Non-pigmented ciliary epithelial cell (primary cell): ENCODE measurements at regions not wholly inside any gene's neighbourhood (a gene's known extent, or its start where the extent isn't known, plus 50 kb on each side); places are given as distances from the start of the nearest gene placed in this dataset.

Source experiments
- DNase-seq: peaks from one replicate; pipeline ENCODE4 v3.0.0-alpha.2; 2010; ENCODE audit warnings: low read depth

GRCh38 chr5:62980884-62981283 lies 402.3 kb downstream of the LRRC70 start:
- DNase-seq = no peak

GRCh38 chr5:62979472-62979871 lies 400.9 kb downstream of the LRRC70 start:
- DNase-seq = no peak

- DNase-seq = no peak
Measured at GRCh38 chr5:62977661-62978060, 399.0 kb downstream of the LRRC70 start.

GRCh38 chr5:62974623-62975022 lies 396.0 kb downstream of the LRRC70 start:
- no peak for DNase-seq

GRCh38 chr5:62969409-62970120 lies 390.9 kb downstream of the LRRC70 start:
- DNase-seq = no peak

GRCh38 chr5:62964428-62964827 lies 385.8 kb downstream of the LRRC70 start:
- no peak for DNase-seq

- DNase-seq = no peak
Measured at GRCh38 chr5:62960781-62961180, 382.2 kb downstream of the LRRC70 start.

GRCh38 chr5:62956597-62956996 lies 378.0 kb downstream of the LRRC70 start:
- no peak for DNase-seq

GRCh38 chr5:62954578-62954977 lies 376.0 kb downstream of the LRRC70 start:
- DNase-seq = no peak

- DNase-seq = no peak
Measured at GRCh38 chr5:62948301-62948700, 369.7 kb downstream of the LRRC70 start.

GRCh38 chr5:62942384-62942783 lies 363.8 kb downstream of the LRRC70 start:
- no peak for DNase-seq

- DNase-seq = no peak
Measured at GRCh38 chr5:62938927-62939326, 360.3 kb downstream of the LRRC70 start.

GRCh38 chr5:62937661-62938558 lies 359.3 kb downstream of the LRRC70 start:
- peak; percentile 1 for DNase-seq

GRCh38 chr5:62935660-62936059 lies 357.0 kb downstream of the LRRC70 start:
- DNase-seq = no peak

- DNase-seq = no peak
Measured at GRCh38 chr5:62934319-62934718, 355.7 kb downstream of the LRRC70 start.

- no peak for DNase-seq
Measured at GRCh38 chr5:62933261-62933660, 354.6 kb downstream of the LRRC70 start.

GRCh38 chr5:62931153-62931950 lies 352.7 kb downstream of the LRRC70 start:
- no peak for DNase-seq

GRCh38 chr5:62922191-62922590 lies 343.6 kb downstream of the LRRC70 start:
- no peak for DNase-seq

- DNase-seq = no peak
Measured at GRCh38 chr5:62920856-62921255, 342.2 kb downstream of the LRRC70 start.

- DNase-seq = no peak
Measured at GRCh38 chr5:62909326-62909725, 330.7 kb downstream of the LRRC70 start.

- DNase-seq = no peak
Measured at GRCh38 chr5:62902126-62902525, 323.5 kb downstream of the LRRC70 start.

GRCh38 chr5:62900976-62901375 lies 322.4 kb downstream of the LRRC70 start:
- no peak for DNase-seq
